Stimulated activated CD8-positive, alpha-beta memory T cell treated with anti-CD3 and anti-CD28 coated beads, Interleukin-12 subunit alpha, Interleukin-12 subunit beta, amount 100 ng/mL, for 24 hours (primary cell): ENCODE measurements at regions not wholly inside any gene's neighbourhood (a gene's known extent, or its start where the extent isn't known, plus 50 kb on each side); places are given as distances from the start of the nearest gene placed in this dataset.

Experiments used
- DNase-seq: peaks from one replicate; pipeline ENCODE4 v3.0.0-alpha.2; 2020; ENCODE audit errors: extremely low read depth

- no peak for DNase-seq
Measured at GRCh38 chr10:43874984-43875383, 226.3 kb upstream of the ZNF32 start.

- DNase-seq, result no peak
Measured at GRCh38 chr10:43873717-43874116, 225.0 kb upstream of the ZNF32 start.

- DNase-seq, result no peak
Measured at GRCh38 chr10:43872644-43873043, 224.0 kb upstream of the ZNF32 start.

- no peak for DNase-seq
Measured at GRCh38 chr10:43871545-43871944, 222.9 kb upstream of the ZNF32 start.

GRCh38 chr10:43870968-43871439 lies 222.3 kb upstream of the ZNF32 start:
- no peak for DNase-seq

- no peak for DNase-seq
Measured at GRCh38 chr10:43869669-43870322, 221.1 kb upstream of the ZNF32 start.

- DNase-seq, result no peak
Measured at GRCh38 chr10:43868952-43869351, 220.3 kb upstream of the ZNF32 start.

GRCh38 chr10:43867667-43868565 lies 219.2 kb upstream of the ZNF32 start:
- DNase-seq, result no peak

- DNase-seq, result no peak
Measured at GRCh38 chr10:43867113-43867512, 218.4 kb upstream of the ZNF32 start.

- DNase-seq, result no peak
Measured at GRCh38 chr10:43866712-43867111, 218.0 kb upstream of the ZNF32 start.

GRCh38 chr10:43865265-43866135 lies 216.8 kb upstream of the ZNF32 start:
- no peak for DNase-seq

GRCh38 chr10:43864656-43865055 lies 216.0 kb upstream of the ZNF32 start:
- no peak for DNase-seq

- DNase-seq, result no peak
Measured at GRCh38 chr10:43863859-43864591, 215.3 kb upstream of the ZNF32 start.

- DNase-seq, result no peak
Measured at GRCh38 chr10:43863270-43863669, 214.6 kb upstream of the ZNF32 start.

GRCh38 chr10:43862756-43863155 lies 214.1 kb upstream of the ZNF32 start:
- DNase-seq, result no peak

GRCh38 chr10:43861966-43862751 lies 213.5 kb upstream of the ZNF32 start:
- no peak for DNase-seq

- DNase-seq, result no peak
Measured at GRCh38 chr10:43859016-43859525, 210.4 kb upstream of the ZNF32 start.

- no peak for DNase-seq
Measured at GRCh38 chr10:43857931-43858315, 209.2 kb upstream of the ZNF32 start.

GRCh38 chr10:43857206-43857930 lies 208.7 kb upstream of the ZNF32 start:
- no peak for DNase-seq

- no peak for DNase-seq
Measured at GRCh38 chr10:43856299-43856698, 207.6 kb upstream of the ZNF32 start.
